GM13977 (cell line): ENCODE measurements at regions not wholly inside any gene's neighbourhood (a gene's known extent, or its start where the extent isn't known, plus 50 kb on each side); places are given as distances from the start of the nearest gene placed in this dataset.
"Not testable (repeated sequence)": the region's sequence is repeated elsewhere in the genome, so short reads cannot be mapped to it uniquely, and the experiment has no call there.

Experiments
- DNase-seq: peaks from one replicate; pipeline ENCODE4 v3.0.0; 2012; ENCODE audit warnings: low spot score
- CTCF ChIP-seq: IDR thresholded peaks from 2 replicates; pipeline ENCODE4 v1.5.1; 2012; ENCODE audit warnings: mild to moderate bottlenecking, control low read depth; ENCODE audit not compliant: insufficient read depth; ENCODE audit errors: extremely low read depth, missing control alignments
- in situ Hi-C: fragments of 300-500 bp; cut with MboI; formaldehyde crosslinking; loops from one replicate; pipeline ENCODE4 v1.12.0; 2022; ENCODE audit warnings: low sequenced_read_pairs, low pct_unique_long_range_greater_than_20kb, mixed read lengths, inconsistent platforms; ENCODE audit not compliant: unreplicated experiment

GRCh38 chr6:85291326-85291725, 158.6 kb upstream of the NT5E start:
- in situ Hi-C loops, result no loop called here
- DNase-seq, result no peak
- no peak for TF ChIP-seq CTCF

GRCh38 chr6:85287654-85288053, 162.2 kb upstream of the NT5E start:
- TF ChIP-seq CTCF, result no peak
- no peak for DNase-seq
- in situ Hi-C loops, result no loop called here

GRCh38 chr6:85287158-85287557, 162.7 kb upstream of the NT5E start:
- no peak for DNase-seq

GRCh38 chr6:85286507-85286906, 163.4 kb upstream of the NT5E start:
- DNase-seq, in situ Hi-C loops: not testable (repeated sequence)

More at GRCh38 chr6:85287158-85287557, 162.7 kb upstream of the NT5E start:
- no peak for TF ChIP-seq CTCF
- in situ Hi-C loops, result no loop called here

- in situ Hi-C loops, result no loop called here
- TF ChIP-seq CTCF, result no peak
- no peak for DNase-seq
These were observed 163.9 kb upstream of the NT5E start for GRCh38 chr6:85285934-85286333.

- in situ Hi-C loops, result no loop called here
- no peak for DNase-seq
- TF ChIP-seq CTCF, result no peak
These were observed 164.8 kb upstream of the NT5E start for GRCh38 chr6:85285114-85285513.

- in situ Hi-C loops, result no loop called here
- no peak for DNase-seq
- no peak for TF ChIP-seq CTCF
These were observed 166.4 kb upstream of the NT5E start for GRCh38 chr6:85283436-85283835.
